Fibroblast of villous mesenchyme (primary cell): ENCODE measurements at regions not wholly inside any gene's neighbourhood (a gene's known extent, or its start where the extent isn't known, plus 50 kb on each side); places are given as distances from the start of the nearest gene placed in this dataset.

Experiments
- DNase-seq: peaks from one replicate; pipeline ENCODE4 v3.0.0-alpha.2; 2010; ENCODE audit warnings: low read depth
- H3K4me3 ChIP-seq: 2 replicates; pipeline ENCODE4 v1.5.1; 2011; ENCODE audit warnings: low read depth, mild to moderate bottlenecking, low read length
- TF ChIP-seq, protein P1 (sequence below): IDR thresholded peaks from 2 replicates; pipeline ENCODE4 v1.5.1; 2012; ENCODE audit warnings: low read depth, mild to moderate bottlenecking, low read length; ENCODE audit not compliant: insufficient read depth

DNA sequence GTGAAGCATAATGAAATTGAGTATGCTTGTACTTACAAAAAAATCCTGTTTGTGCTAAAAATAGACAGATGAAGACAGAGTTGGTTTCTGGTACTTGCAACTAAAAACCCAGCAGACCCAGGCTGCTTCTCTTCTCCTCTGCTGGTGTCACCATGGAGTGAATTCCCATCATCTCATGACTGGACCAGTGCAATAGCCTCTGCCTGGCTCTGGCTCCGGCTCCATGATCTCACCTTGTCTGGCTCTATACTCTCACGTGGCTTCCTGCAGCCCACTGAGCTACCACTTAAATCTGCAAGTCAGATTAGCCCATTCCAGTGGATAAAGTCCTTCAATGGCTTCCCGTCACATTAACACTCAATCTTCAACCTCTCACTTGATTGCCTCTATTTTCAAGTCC, 129.2 kb upstream of the CADPS start:
- no peak for DNase-seq
- H3K4me3 ChIP-seq = no peak overlapping the region
- TF ChIP-seq, protein P1, sequence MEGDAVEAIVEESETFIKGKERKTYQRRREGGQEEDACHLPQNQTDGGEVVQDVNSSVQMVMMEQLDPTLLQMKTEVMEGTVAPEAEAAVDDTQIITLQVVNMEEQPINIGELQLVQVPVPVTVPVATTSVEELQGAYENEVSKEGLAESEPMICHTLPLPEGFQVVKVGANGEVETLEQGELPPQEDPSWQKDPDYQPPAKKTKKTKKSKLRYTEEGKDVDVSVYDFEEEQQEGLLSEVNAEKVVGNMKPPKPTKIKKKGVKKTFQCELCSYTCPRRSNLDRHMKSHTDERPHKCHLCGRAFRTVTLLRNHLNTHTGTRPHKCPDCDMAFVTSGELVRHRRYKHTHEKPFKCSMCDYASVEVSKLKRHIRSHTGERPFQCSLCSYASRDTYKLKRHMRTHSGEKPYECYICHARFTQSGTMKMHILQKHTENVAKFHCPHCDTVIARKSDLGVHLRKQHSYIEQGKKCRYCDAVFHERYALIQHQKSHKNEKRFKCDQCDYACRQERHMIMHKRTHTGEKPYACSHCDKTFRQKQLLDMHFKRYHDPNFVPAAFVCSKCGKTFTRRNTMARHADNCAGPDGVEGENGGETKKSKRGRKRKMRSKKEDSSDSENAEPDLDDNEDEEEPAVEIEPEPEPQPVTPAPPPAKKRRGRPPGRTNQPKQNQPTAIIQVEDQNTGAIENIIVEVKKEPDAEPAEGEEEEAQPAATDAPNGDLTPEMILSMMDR = no peak

DNA sequence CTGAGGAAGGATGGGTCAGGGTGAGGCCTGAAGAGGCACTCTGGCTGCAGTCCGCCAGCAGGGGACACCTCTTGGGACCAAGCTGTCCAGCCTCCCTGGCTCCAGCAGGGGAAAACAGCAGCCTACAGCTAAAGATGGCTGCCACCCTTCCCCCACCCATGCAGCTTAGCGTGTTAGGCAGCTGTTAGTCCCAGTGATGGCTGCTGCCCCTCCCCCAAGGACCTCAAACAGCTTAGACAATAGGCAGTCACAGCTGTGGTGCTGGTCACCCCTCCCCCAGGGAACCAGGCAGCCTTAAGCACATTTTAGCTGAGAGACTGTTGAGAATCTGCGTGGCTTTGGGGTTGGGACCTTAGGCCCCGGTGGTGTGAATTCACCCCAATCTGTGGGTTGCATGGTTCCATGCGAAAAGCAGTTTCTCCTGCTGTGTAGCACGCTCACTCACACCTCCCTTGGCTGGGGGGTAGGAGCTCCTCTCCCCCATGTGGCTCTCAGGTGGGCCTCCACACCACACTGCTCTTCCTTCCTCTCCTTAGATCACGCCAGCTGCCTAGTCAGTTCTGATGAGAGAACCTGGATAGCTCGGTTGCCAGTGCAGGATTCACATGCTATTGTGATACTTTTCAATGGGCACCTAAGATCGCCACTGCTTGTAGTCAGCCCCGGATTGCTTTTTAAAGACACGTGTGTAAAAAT, 140.5 kb upstream of the CADPS start:
- TF ChIP-seq, protein P1 = no peak
- no peak for DNase-seq
- no peak overlapping the region for H3K4me3 ChIP-seq

DNA sequence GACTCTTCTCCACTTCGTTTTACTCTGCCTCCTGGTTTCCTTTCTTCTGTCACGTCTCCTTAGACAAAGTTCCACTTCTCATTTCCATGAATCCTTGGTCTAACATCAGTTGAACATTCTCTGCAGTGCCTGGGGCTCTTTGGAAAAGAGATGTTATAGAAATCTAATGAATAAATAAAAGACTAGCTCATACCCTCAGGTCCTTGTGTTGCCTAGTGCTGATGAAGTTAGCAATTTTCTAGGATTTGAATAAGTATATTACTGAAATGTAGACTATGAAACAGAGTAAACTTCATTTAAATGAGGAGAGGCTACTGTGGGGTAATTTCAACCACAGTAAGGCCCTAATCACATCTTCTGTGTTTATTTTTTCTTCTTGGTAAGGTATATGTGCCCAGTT, 146.9 kb upstream of the CADPS start:
- no peak overlapping the region for H3K4me3 ChIP-seq
- TF ChIP-seq, protein P1 = no peak
- no peak for DNase-seq

DNA sequence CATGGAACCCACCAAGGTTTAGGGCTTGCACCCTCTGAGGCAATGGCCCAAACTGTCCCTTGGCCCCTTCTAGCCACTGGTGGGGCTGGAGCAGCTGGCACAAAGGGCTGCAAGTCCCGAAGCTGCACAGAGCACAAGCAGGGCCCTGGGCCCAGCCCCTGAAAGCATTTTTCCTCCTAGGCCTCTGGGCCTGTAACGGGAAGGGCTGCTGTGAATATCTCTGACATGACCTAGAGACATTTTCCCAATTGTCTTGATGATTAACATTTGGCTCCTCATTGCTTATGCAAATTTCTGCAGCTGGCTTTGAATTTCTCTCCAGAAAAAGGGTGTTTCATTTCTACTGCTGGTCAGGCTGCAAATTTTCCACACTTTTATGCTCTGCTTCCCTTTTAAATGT, 151.5 kb upstream of the CADPS start:
- DNase-seq = no peak
- TF ChIP-seq, protein P1 = no peak
- no peak overlapping the region for H3K4me3 ChIP-seq

DNA sequence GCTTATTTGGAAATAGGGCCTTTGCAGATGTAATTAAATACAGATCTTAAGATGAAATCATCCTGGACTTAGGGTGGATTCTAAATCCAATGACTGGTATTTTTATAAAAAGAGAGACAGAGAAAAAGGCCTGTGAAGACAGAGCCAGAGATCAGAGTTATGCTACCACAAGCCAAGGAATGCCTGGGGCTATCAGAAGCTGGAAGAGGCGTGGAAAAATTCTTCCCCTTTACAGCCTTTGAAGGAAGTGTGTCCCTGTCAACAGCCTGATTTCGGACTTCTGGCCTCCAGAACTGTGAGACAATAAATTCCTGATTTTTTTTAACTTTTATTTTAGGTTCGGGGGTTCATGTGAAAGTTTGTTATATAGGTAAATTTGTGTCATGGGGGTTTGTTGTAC, 154.1 kb upstream of the CADPS start:
- TF ChIP-seq, protein P1 = no peak

DNA sequence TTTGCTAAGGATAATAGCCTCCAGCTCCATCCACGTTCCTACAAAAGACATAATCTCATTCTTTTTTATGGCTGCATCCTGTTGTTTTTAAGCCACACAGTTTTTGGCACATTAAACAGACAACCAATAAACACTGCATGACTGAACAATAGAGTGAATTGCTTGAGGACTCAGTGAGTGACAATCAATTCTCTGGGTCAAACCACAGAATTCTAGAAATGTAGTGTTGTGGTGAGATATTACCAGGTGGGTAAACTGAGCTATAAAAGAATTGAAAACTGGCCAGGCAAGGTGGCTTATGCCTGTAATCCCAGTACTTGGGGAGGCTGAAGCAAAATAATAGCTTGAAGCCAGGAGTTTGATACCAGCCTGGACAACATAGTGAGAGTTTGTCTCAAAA, 154.7 kb upstream of the CADPS start:
- TF ChIP-seq, protein P1 = no peak
- DNase-seq = no peak
- H3K4me3 ChIP-seq = no peak overlapping the region

More for the DNA sequence above, 154.1 kb upstream of the CADPS start:
- no peak overlapping the region for H3K4me3 ChIP-seq
- no peak for DNase-seq

DNA sequence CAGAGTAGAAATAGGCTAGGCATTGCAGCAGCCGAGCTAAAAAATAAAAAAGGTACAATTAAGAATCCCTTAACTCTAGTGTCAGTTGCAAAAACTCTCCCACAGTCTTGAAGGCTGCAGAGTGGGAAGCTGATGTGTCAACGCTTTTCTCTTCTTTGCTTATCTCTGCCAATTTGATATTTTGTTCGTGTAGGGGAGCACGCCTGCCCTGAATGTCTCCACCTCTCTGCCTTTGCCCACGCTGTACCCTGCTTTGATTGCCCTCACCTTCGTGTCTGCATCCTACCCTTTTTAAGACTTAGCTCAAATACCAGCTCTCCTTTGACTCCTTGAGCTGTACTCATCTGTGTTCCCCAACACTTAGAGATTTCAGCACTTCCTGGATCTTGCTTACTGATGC, 155.4 kb upstream of the CADPS start:
- no peak overlapping the region for H3K4me3 ChIP-seq
- no peak for DNase-seq
- TF ChIP-seq, protein P1 = no peak
